Right cardiac atrium (tissue), 5 donors: ENCODE measurements at regions not wholly inside any gene's neighbourhood (a gene's known extent, or its start where the extent isn't known, plus 50 kb on each side); places are given as distances from the start of the nearest gene placed in this dataset.
A peak's percentile ranks its signal among the peaks of the same experiment; 100 is the strongest.

Experiments
- ATAC-seq, 2 donors: fragments of 200-7000 bp; cut with Tn5 transposase; one replicate each; pipeline versions ENCODE4 v1.8.0 to v1.9.1; 2020; ENCODE audit warnings: moderate library complexity in 2 of 2, mild to moderate bottlenecking in 1 of 2
- DNase-seq, 3 donors: peaks; one replicate each; pipeline ENCODE4 v3.0.0-alpha.2; 2020
- H3K27ac ChIP-seq: one replicate; pipeline ENCODE4 v1.5.1; 2013; ENCODE audit warnings: mild to moderate bottlenecking, low read length, control low read depth, moderate library complexity
- H3K27me3 ChIP-seq: one replicate; pipeline ENCODE4 v1.6.1; 2013; ENCODE audit not compliant: control insufficient read depth, insufficient read depth
- H3K4me1 ChIP-seq: one replicate; pipeline ENCODE4 v1.6.1; 2013; ENCODE audit warnings: low read length; ENCODE audit not compliant: control insufficient read depth, insufficient read depth
- H3K4me3 ChIP-seq: one replicate; pipeline ENCODE4 v1.5.1; 2013; ENCODE audit warnings: low read length, control low read depth
- H3K9me3 ChIP-seq: one replicate; pipeline ENCODE4 v1.6.1; 2013; ENCODE audit warnings: low read length; ENCODE audit not compliant: control insufficient read depth
- WGBS: extraction: QIAGEN DNeasy Blood & Tissue Kit; methylation state at CpG from one replicate; pipeline ENCODE4 v1.1.7; 2013; 5-methylcytosine and 5-hydroxymethylcytosine counted together
- intact Hi-C, 4 donors: fragments of 100-400 bp; cut with DNase I; formaldehyde crosslinking; loops; one replicate each; pipeline versions ENCODE4 v1.11.0 to v1.14.0; 2022 to 2023
- donor health status: healthy with polysubstance abuse.
- donor health status: DM: no; HTN: yes; CAD: no.
- donor health status: DM: no; HTN: no; CAD: no.
- donor health status: DM: no; HTN: yes; CAD: no; lungs with severe emphysema.
- donor health status: DM: yes; HTN: yes; CAD: no.

GRCh38 chr4:126777649-126778048 is 855.1 kb upstream of the INTU start:
- intact Hi-C loops, result no loop called here
- WGBS, result 72% methylated on average over 1 of the region's 1 CpG
- no peak for ATAC-seq

GRCh38 chr4:126778348-126778747 is 854.4 kb upstream of the INTU start:
- H3K4me1 ChIP-seq, result no peaks in the 10 kb centered on the region
- WGBS, result 13% methylated on average over 3 of the region's 3 CpGs
- no peaks in the 10 kb centered on the region for H3K9me3 ChIP-seq
- H3K27me3 ChIP-seq, result no peaks in the 10 kb centered on the region
- intact Hi-C loops, result no loop called here
- no peak overlapping the region for H3K4me3 ChIP-seq
- no peak overlapping the region for H3K27ac ChIP-seq
- no peak for DNase-seq
- peak; percentile 43 to 49 for ATAC-seq

More at GRCh38 chr4:126777649-126778048, 855.1 kb upstream of the INTU start:
- no peak overlapping the region for H3K27ac ChIP-seq
- H3K4me3 ChIP-seq, result no peak overlapping the region
- DNase-seq, result no peak
- no peaks in the 10 kb centered on the region for H3K9me3 ChIP-seq
- no peaks in the 10 kb centered on the region for H3K27me3 ChIP-seq
- no peaks in the 10 kb centered on the region for H3K4me1 ChIP-seq

GRCh38 chr4:126779001-126779400 is 853.8 kb upstream of the INTU start:
- no peak for ATAC-seq
- H3K27me3 ChIP-seq, result no peaks in the 10 kb centered on the region
- no peak overlapping the region for H3K27ac ChIP-seq
- WGBS, result 97% methylated on average over 4 of the region's 4 CpGs
- intact Hi-C loops, result no loop called here
- H3K9me3 ChIP-seq, result no peaks in the 10 kb centered on the region
- no peak overlapping the region for H3K4me3 ChIP-seq
- H3K4me1 ChIP-seq, result no peaks in the 10 kb centered on the region
- DNase-seq, result no peak

GRCh38 chr4:126779436-126780166 is 853.2 kb upstream of the INTU start:
- ATAC-seq (no peak), DNase-seq (peak in 2 of 3 donors; percentile 27 to 61)
- no peaks in the 10 kb centered on the region for H3K27me3 ChIP-seq
- 88% methylated on average over 22 of the region's 22 CpGs for WGBS
- H3K9me3 ChIP-seq, result no peaks in the 10 kb centered on the region
- no peaks in the 10 kb centered on the region for H3K4me1 ChIP-seq
- H3K4me3 ChIP-seq, result no peak overlapping the region
- intact Hi-C loops, result no loop called here
- H3K27ac ChIP-seq, result no peak overlapping the region

GRCh38 chr4:126783191-126783590 is 849.6 kb upstream of the INTU start:
- 94% methylated on average over 2 of the region's 2 CpGs for WGBS
- H3K4me3 ChIP-seq, result no peak overlapping the region
- no peaks in the 10 kb centered on the region for H3K4me1 ChIP-seq
- H3K27me3 ChIP-seq, result no peaks in the 10 kb centered on the region
- no peaks in the 10 kb centered on the region for H3K9me3 ChIP-seq
- intact Hi-C loops, result no loop called here
- DNase-seq (no peak), ATAC-seq (no peak)
- H3K27ac ChIP-seq, result no peak overlapping the region

- Histone ChIP-seq H3K27ac (no peak overlapping the region), H3K4me1 (no peaks in the 10 kb centered on the region), H3K9me3 (no peaks in the 10 kb centered on the region), H3K4me3 (no peak overlapping the region), H3K27me3 (no peaks in the 10 kb centered on the region)
- DNase-seq (no peak), ATAC-seq (no peak)
- whole genome bisulfite sequencing, result 94% methylated on average over 2 of the region's 2 CpGs
- intact Hi-C loops, result no loop called here
These were observed 847.7 kb upstream of the INTU start for GRCh38 chr4:126784966-126785580.

- 77% methylated on average over 1 of the region's 1 CpG for WGBS
- Histone ChIP-seq H3K9me3 (no peaks in the 10 kb centered on the region), H3K27ac (no peak overlapping the region), H3K4me3 (no peak overlapping the region), H3K4me1 (no peaks in the 10 kb centered on the region), H3K27me3 (no peaks in the 10 kb centered on the region)
- intact Hi-C loops, result no loop called here
- ATAC-seq (peak in 1 of 2 donors; percentile 43), DNase-seq (peak in 1 of 3 donors; percentile 38)
These were observed 842.1 kb upstream of the INTU start for GRCh38 chr4:126790633-126791032.

- Histone ChIP-seq H3K4me3 (no peak overlapping the region), H3K4me1 (no peaks in the 10 kb centered on the region), H3K27me3 (no peaks in the 10 kb centered on the region), H3K27ac (no peak overlapping the region), H3K9me3 (no peaks in the 10 kb centered on the region)
- intact Hi-C loops, result no loop called here
- ATAC-seq (no peak), DNase-seq (no peak)
- WGBS, result 88% methylated on average over 2 of the region's 2 CpGs
These were observed 838.4 kb upstream of the INTU start for GRCh38 chr4:126794363-126794762.

- WGBS, result 74% methylated on average over 1 of the region's 1 CpG
- DNase-seq, result no peak
- Histone ChIP-seq H3K9me3 (no peaks in the 10 kb centered on the region), H3K4me3 (no peak overlapping the region), H3K27ac (no peak overlapping the region), H3K4me1 (no peaks in the 10 kb centered on the region), H3K27me3 (no peaks in the 10 kb centered on the region)
- intact Hi-C loops, result no loop called here
- ATAC-seq, result no peak
These were observed 834.5 kb upstream of the INTU start for GRCh38 chr4:126798214-126798613.

GRCh38 chr4:126799416-126799815 is 833.3 kb upstream of the INTU start:
- no peaks in the 10 kb centered on the region for H3K9me3 ChIP-seq
- H3K4me1 ChIP-seq, result no peaks in the 10 kb centered on the region
- intact Hi-C loops, result no loop called here
- peak in 1 of 3 donors; percentile 4 for DNase-seq
- H3K27me3 ChIP-seq, result no peaks in the 10 kb centered on the region
- WGBS, result 61% methylated on average over 2 of the region's 2 CpGs
- no peak overlapping the region for H3K27ac ChIP-seq
- H3K4me3 ChIP-seq, result no peak overlapping the region
- no peak for ATAC-seq

GRCh38 chr4:126799971-126800574 is 832.7 kb upstream of the INTU start:
- Histone ChIP-seq H3K9me3 (no peaks in the 10 kb centered on the region), H3K4me3 (no peak overlapping the region), H3K4me1 (no peaks in the 10 kb centered on the region), H3K27ac (no peak overlapping the region), H3K27me3 (no peaks in the 10 kb centered on the region)
- intact Hi-C loops, result no loop called here
- WGBS, result 49% methylated on average over 5 of the region's 5 CpGs
- no peak for DNase-seq
- ATAC-seq, result no peak
